IPS-20b (cell line): ENCODE measurements at regions not wholly inside any gene's neighbourhood (a gene's known extent, or its start where the extent isn't known, plus 50 kb on each side); places are given as distances from the start of the nearest gene placed in this dataset.

Source experiments
- H3K27ac ChIP-seq: one replicate; pipeline ENCODE4 v1.5.1; 2013; ENCODE audit warnings: low read length
- H3K27me3 ChIP-seq: 2 replicates; pipeline ENCODE4 v1.6.1; 2013; ENCODE audit warnings: mild to moderate bottlenecking, low read length, inconsistent platforms; ENCODE audit not compliant: insufficient read depth
- H3K36me3 ChIP-seq: 2 replicates; pipeline ENCODE4 v1.6.1; 2013; ENCODE audit warnings: low read depth, mild to moderate bottlenecking, inconsistent platforms, low read length, moderate library complexity; ENCODE audit not compliant: insufficient read depth
- H3K4me1 ChIP-seq: 2 replicates; pipeline ENCODE4 v1.6.1; 2013; ENCODE audit warnings: mild to moderate bottlenecking, control low read depth, inconsistent platforms, low read length, moderate library complexity; ENCODE audit not compliant: insufficient read depth
- H3K4me3 ChIP-seq: 2 replicates; pipeline ENCODE4 v1.5.1; 2013; ENCODE audit warnings: mild to moderate bottlenecking, low read length, inconsistent platforms
- H3K9ac ChIP-seq: 2 replicates; pipeline ENCODE4 v1.6.1; 2013; ENCODE audit warnings: low read depth, mild to moderate bottlenecking, inconsistent platforms, low read length, moderate library complexity
- H3K9me3 ChIP-seq: 2 replicates; pipeline ENCODE4 v1.6.1; 2013; ENCODE audit warnings: mild to moderate bottlenecking, low read depth, low read length, inconsistent platforms; ENCODE audit not compliant: insufficient read depth

DNA sequence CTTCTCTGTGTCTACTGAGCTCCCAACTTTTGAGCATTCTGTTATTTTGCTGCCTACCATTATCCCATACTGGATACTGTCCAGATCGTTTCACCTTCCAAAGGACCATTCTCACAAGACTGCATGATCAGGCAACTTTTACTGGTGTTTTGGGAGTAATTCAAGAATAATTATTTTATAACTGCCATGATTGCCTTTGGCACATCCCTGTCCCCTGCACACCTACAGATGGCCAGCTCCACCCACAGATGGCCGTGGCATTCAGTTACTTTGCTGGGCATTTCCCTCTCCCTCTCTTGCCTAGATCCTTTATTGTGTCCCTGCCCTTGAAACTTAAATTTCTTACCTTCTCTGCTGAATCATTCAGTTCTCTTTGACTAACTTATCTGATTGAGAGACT lies 263.9 kb downstream of the DIPK2A start:
- H3K27me3 ChIP-seq, result no peaks in the 10 kb centered on the region
- no peaks in the 10 kb centered on the region for H3K9me3 ChIP-seq
- H3K27ac ChIP-seq, result no peak overlapping the region
- H3K36me3 ChIP-seq, result no peaks in the 10 kb centered on the region
- H3K9ac ChIP-seq, result no peak overlapping the region
- H3K4me3 ChIP-seq, result no peak overlapping the region
- no peaks in the 10 kb centered on the region for H3K4me1 ChIP-seq

DNA sequence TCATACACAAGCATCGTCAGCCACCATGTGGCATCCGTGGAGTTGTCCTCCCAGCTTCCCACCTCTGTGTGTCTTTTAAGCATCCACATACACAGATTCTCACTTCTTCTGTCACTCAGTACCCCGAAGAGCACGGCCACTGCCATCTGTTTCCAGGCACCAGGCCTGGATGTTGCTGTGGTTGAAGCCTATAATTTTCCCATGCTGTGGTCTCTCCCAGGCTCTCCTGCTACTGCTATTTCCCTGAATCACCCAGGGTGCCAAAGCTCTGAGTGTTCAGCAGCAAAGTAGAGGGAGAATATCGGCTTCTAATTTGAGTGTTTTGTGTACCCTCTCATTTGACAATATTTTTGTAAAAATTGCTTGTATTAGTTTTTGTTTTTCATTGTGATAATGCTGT lies 265.7 kb downstream of the DIPK2A start:
- Histone ChIP-seq H3K4me1 (no peaks in the 10 kb centered on the region), H3K36me3 (no peaks in the 10 kb centered on the region), H3K27me3 (no peaks in the 10 kb centered on the region), H3K27ac (no peak overlapping the region), H3K4me3 (no peak overlapping the region), H3K9me3 (no peaks in the 10 kb centered on the region), H3K9ac (no peak overlapping the region)

DNA sequence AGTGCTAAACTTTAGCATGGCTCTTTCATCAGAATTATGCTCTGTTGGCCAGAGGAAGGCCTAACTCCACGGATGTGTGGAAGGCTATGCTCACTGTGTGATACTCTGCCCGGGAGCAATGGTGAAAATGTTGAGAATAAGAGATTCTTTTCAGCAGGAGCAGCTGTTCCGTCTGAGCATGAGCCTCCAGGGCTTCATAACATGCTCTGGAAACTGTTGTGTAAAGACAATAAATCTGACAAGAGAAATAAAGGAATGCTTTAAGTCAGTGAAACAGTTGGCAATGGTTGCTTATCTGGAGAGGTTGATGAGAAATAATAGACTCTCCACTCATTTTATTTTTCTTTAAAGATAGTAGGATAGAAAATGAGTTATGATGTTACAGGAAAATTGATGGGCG lies 269.8 kb downstream of the DIPK2A start:
- Histone ChIP-seq H3K27ac (no peak overlapping the region), H3K27me3 (no peaks in the 10 kb centered on the region), H3K4me3 (no peak overlapping the region), H3K9ac (no peak overlapping the region), H3K36me3 (no peaks in the 10 kb centered on the region), H3K9me3 (no peaks in the 10 kb centered on the region), H3K4me1 (no peaks in the 10 kb centered on the region)

DNA sequence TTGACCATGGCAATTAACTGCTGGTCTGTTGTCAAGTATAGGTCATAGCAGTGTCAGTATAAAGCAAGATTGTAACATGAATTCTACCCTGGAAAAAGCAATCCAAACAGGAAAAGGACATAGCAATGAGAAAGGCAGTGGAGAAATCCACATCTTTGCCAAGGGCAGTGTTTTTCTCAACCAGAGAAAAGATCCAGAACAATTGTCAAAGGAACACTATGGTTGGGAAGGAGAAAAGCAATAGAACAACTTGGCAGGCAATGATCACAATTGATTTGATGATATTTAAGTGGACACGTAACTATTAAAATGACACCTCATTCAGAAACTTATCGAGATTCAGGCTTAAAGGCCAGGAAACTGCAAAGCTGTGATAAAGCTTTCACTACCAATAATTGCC lies 271.1 kb downstream of the DIPK2A start:
- no peak overlapping the region for H3K27ac ChIP-seq
- no peak overlapping the region for H3K4me3 ChIP-seq
- no peaks in the 10 kb centered on the region for H3K9me3 ChIP-seq
- no peaks in the 10 kb centered on the region for H3K36me3 ChIP-seq
- no peak overlapping the region for H3K9ac ChIP-seq
- H3K4me1 ChIP-seq, result no peaks in the 10 kb centered on the region
- no peaks in the 10 kb centered on the region for H3K27me3 ChIP-seq

DNA sequence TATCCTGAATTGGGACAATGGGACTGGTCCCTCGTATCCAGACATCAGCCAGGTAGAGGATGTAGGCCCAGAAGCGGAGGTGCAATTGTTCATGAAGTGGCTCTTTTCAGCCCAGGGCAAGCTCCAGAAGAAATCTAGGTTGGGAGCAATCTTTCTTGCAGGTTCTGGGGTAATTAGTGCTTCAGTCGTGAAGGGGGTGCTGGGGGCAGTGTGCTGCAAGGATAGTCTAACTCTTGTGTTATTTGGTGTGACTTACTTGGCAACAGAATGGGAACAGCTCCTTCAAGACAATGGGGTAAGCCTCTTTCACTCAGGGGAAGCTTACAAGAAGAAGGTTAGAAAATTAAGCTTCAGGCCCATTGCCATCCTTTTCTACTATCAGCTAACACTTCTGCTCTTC lies 273.0 kb downstream of the DIPK2A start:
- H3K27me3 ChIP-seq, result no peaks in the 10 kb centered on the region

DNA sequence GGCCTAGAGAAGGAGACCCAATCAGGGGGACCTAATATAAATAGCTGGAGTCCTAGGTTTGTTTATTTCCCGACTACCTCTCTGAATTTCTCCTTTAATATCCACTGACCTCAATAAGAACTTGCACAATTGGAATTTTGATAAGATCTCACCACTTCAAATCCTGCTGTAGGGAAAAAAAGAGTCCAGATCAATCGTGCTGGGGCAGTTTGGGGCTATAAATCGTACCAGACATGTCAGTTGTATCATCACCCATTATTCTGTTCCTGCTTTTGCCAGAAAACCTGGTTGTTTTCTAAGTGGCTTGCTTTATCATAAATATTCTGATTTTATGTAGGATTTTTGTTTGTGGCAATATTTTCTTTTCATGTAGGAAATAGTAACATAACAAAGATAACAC lies 281.3 kb downstream of the DIPK2A start:
- no peaks in the 10 kb centered on the region for H3K9me3 ChIP-seq
- H3K36me3 ChIP-seq, result no peaks in the 10 kb centered on the region
- no peak overlapping the region for H3K9ac ChIP-seq
- H3K27me3 ChIP-seq, result no peaks in the 10 kb centered on the region
- no peak overlapping the region for H3K27ac ChIP-seq
- no peak overlapping the region for H3K4me3 ChIP-seq
- no peaks in the 10 kb centered on the region for H3K4me1 ChIP-seq

More for the DNA sequence above, 273.0 kb downstream of the DIPK2A start:
- no peak overlapping the region for H3K4me3 ChIP-seq
- H3K9ac ChIP-seq, result no peak overlapping the region
- H3K36me3 ChIP-seq, result no peaks in the 10 kb centered on the region
- H3K27ac ChIP-seq, result no peak overlapping the region
- no peaks in the 10 kb centered on the region for H3K4me1 ChIP-seq
- H3K9me3 ChIP-seq, result no peaks in the 10 kb centered on the region

DNA sequence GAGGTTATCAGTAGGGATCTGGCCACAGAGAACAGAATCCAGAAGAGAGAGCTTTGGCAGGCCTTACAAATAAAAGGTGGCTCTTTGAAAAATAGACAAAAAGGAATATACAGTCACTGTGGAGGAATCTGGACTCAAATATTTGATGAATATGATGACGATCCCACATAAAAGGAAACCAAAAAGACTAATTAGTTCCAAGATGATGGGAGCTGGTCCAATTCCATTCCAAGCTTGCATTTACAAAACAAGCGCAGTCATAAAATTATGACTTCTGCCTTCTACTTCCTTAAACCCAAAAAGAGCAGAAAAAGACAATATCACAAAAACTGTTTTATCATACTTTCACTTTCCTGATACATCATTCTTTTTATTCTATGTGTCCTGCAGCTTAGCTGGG lies 285.8 kb downstream of the DIPK2A start:
- Histone ChIP-seq H3K27ac (no peak overlapping the region), H3K4me3 (no peak overlapping the region), H3K9ac (no peak overlapping the region), H3K4me1 (no peaks in the 10 kb centered on the region), H3K36me3 (no peaks in the 10 kb centered on the region), H3K27me3 (no peaks in the 10 kb centered on the region), H3K9me3 (no peaks in the 10 kb centered on the region)

DNA sequence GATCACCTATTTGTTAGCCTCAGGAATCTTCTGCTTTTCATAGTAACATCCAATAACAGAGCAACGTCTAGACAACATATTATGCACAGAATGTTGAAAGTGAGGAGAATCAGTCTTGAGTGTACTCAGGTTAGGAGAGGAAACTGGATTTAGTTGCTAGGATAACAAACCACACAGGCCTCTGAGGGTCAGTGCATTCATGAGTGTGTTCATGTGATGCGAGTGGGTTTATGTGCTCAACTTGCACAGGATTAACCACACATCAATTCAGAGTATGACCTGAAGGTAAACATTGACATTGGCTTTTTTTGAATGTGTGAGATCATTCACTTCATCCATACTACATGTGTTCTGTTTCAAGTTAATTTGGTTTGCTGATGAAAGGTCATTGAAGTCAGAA lies 287.6 kb downstream of the DIPK2A start:
- no peak overlapping the region for H3K4me3 ChIP-seq

DNA sequence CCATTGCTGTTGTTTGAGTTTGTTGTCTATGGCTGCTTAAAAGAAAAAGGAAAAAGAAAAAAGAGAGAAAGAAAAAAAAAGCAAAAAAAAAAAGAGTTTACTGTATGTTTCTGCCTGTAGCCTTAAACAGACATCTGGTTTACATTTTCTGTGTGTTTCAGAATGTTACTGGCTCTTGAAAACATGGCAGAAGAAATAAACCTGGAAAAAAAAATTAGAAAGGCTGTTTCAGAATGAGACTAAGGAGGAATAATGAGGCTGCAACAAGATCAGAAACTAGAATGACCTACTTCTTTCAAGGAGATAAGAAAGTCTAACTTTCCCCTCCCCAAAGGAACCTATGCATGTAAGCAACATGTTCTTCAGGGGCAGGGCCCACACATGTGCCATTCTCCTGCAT lies 292.1 kb downstream of the DIPK2A start:
- Histone ChIP-seq H3K27ac (no peak overlapping the region), H3K9me3 (no peaks in the 10 kb centered on the region), H3K9ac (no peak overlapping the region), H3K27me3 (no peaks in the 10 kb centered on the region), H3K36me3 (no peaks in the 10 kb centered on the region), H3K4me1 (no peaks in the 10 kb centered on the region), H3K4me3 (no peak overlapping the region)

More for the DNA sequence above, 287.6 kb downstream of the DIPK2A start:
- H3K27me3 ChIP-seq, result no peaks in the 10 kb centered on the region
- H3K9me3 ChIP-seq, result no peaks in the 10 kb centered on the region
- H3K36me3 ChIP-seq, result no peaks in the 10 kb centered on the region
- no peak overlapping the region for H3K9ac ChIP-seq
- no peak overlapping the region for H3K27ac ChIP-seq
- no peaks in the 10 kb centered on the region for H3K4me1 ChIP-seq

DNA sequence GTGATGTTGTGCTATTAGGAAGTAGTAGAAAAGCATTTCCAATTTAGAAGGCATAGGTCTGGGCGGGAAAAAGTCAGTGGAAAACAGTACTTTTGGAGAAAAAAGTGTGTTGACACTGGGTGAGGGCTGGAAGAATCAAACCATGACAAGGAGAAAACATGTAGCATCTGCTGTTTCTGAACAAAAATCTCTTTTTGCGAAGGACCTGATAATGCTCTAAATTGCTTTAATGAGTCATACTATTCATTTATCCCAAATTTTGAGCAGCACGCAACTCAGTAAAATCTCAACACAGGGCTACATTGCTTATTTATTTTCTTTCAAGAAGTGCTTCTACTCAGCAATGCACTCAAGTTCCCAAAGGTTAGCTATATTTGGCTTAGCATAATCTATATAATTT lies 292.7 kb downstream of the DIPK2A start:
- Histone ChIP-seq H3K27ac (no peak overlapping the region), H3K9me3 (no peaks in the 10 kb centered on the region), H3K9ac (no peak overlapping the region), H3K36me3 (no peaks in the 10 kb centered on the region), H3K4me3 (no peak overlapping the region), H3K27me3 (no peaks in the 10 kb centered on the region), H3K4me1 (no peaks in the 10 kb centered on the region)

DNA sequence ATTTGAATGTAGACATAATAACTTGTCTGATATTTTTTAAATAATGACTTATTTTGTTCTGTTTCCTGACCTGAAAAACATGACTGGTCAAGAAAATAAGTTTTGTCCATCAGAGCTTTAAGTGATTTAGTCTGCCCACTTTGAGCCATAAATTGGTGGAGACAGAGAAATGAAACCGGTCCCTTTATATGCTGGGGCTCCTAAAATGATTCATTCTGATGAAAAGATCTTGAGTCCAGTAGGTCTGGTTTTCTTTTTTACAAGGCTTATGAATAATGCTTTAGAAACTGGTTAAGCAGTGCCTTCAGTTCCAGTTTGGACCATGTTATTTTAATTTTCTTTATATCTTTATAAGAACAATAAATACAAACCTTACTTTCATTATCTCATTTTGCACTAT lies 293.2 kb downstream of the DIPK2A start:
- Histone ChIP-seq H3K27me3 (no peaks in the 10 kb centered on the region), H3K36me3 (no peaks in the 10 kb centered on the region), H3K4me3 (no peak overlapping the region), H3K4me1 (no peaks in the 10 kb centered on the region), H3K27ac (no peak overlapping the region), H3K9ac (no peak overlapping the region), H3K9me3 (no peaks in the 10 kb centered on the region)

DNA sequence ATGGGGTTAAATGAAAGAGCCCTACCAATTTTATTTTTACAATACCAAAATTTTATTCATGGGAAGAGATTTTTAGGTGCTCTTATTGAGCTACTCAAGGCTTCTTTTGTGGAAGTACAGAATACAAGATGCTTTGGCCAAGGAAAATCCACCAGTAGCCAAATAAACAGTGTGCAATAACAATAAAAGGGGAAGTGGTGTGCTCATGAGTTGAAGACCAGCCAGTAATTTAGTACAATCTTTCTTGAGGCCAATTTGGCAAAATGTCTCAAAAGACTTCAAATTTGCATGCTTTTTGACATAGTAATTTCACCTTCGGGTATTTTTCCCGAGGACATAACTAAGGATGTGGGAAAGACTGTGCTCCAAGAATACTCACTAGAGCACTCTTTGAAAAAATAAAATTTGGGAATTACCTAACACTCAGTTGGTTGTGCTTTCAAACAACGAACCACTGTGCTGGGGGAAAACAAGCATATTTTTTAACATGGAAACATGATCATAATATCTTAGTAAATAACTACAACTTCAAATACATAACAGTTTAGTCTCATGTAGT lies 294.0 kb downstream of the DIPK2A start:
- H3K9ac ChIP-seq, result no peak overlapping the region
- no peaks in the 10 kb centered on the region for H3K9me3 ChIP-seq
- no peaks in the 10 kb centered on the region for H3K36me3 ChIP-seq
- no peaks in the 10 kb centered on the region for H3K4me1 ChIP-seq
- no peaks in the 10 kb centered on the region for H3K27me3 ChIP-seq
- H3K4me3 ChIP-seq, result no peak overlapping the region
- H3K27ac ChIP-seq, result no peak overlapping the region

DNA sequence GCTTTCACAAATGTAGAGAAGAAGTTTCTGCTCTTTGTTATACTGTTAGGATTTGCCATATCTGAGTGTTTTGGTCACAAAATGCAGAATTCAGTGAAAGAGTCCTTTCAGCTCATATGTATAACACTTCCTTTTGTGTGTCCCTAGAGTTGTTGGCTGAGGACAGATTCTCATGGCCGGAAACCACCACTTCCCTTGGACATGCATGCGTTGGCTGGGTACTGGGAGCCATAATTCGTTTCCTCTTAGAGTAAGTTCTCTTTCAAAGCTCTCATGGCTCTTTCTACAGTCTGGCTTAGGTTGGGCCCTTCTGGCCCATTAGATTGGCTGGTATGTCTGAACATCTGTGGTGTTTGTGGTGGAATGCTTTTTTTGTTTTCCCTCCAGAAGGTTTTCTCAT lies 298.5 kb downstream of the DIPK2A start:
- H3K9me3 ChIP-seq, result no peaks in the 10 kb centered on the region
- H3K4me1 ChIP-seq, result no peaks in the 10 kb centered on the region
- no peak overlapping the region for H3K27ac ChIP-seq
- H3K27me3 ChIP-seq, result no peaks in the 10 kb centered on the region
- H3K9ac ChIP-seq, result no peak overlapping the region
- no peaks in the 10 kb centered on the region for H3K36me3 ChIP-seq
- H3K4me3 ChIP-seq, result no peak overlapping the region
